AG08395 (cell line): ENCODE measurements at regions not wholly inside any gene's neighbourhood (a gene's known extent, or its start where the extent isn't known, plus 50 kb on each side); places are given as distances from the start of the nearest gene placed in this dataset.

ENCODE experiments used
- DNase-seq: peaks from one replicate; pipeline ENCODE4 v3.0.0; 2012; ENCODE audit warnings: mixed read lengths, low spot score

- no peak for DNase-seq
These were observed 152.6 kb upstream of the UMPS start for GRCh38 chr3:124577494-124578167.

- DNase-seq: no peak
These were observed 150.6 kb upstream of the UMPS start for GRCh38 chr3:124579641-124580040.

GRCh38 chr3:124582196-124582595 is 148.1 kb upstream of the UMPS start:
- no peak for DNase-seq

GRCh38 chr3:124582621-124583395 is 147.4 kb upstream of the UMPS start:
- no peak for DNase-seq

GRCh38 chr3:124584245-124584551 is 146.1 kb upstream of the UMPS start:
- no peak for DNase-seq

GRCh38 chr3:124584552-124585391 is 145.5 kb upstream of the UMPS start:
- DNase-seq: peak; percentile 82

- DNase-seq: no peak
These were observed 143.9 kb upstream of the UMPS start for GRCh38 chr3:124586126-124587052.

- DNase-seq: no peak
These were observed 143.2 kb upstream of the UMPS start for GRCh38 chr3:124587053-124587408.

GRCh38 chr3:124588036-124588435 is 142.2 kb upstream of the UMPS start:
- no peak for DNase-seq

GRCh38 chr3:124588794-124589193 is 141.5 kb upstream of the UMPS start:
- DNase-seq: no peak

GRCh38 chr3:124591699-124592098 is 138.6 kb upstream of the UMPS start:
- no peak for DNase-seq

GRCh38 chr3:124592658-124593441 is 137.4 kb upstream of the UMPS start:
- DNase-seq: no peak

GRCh38 chr3:124593442-124593829 is 136.8 kb upstream of the UMPS start:
- DNase-seq: no peak

- DNase-seq: no peak
These were observed 135.7 kb upstream of the UMPS start for GRCh38 chr3:124594581-124594980.

- no peak for DNase-seq
These were observed 133.0 kb upstream of the UMPS start for GRCh38 chr3:124597273-124597672.

- DNase-seq: no peak
These were observed 132.3 kb upstream of the UMPS start for GRCh38 chr3:124597979-124598378.

- no peak for DNase-seq
These were observed 131.0 kb upstream of the UMPS start for GRCh38 chr3:124599147-124599765.

GRCh38 chr3:124599779-124600693 is 130.2 kb upstream of the UMPS start:
- peak; percentile 12 for DNase-seq

- no peak for DNase-seq
These were observed 129.5 kb upstream of the UMPS start for GRCh38 chr3:124600765-124601164.

- DNase-seq: no peak
These were observed 129.1 kb upstream of the UMPS start for GRCh38 chr3:124601190-124601589.
